ENCODE measurements at regions not wholly inside any gene's neighbourhood (a gene's known extent, or its start where the extent isn't known, plus 50 kb on each side); places are given as distances from the start of the nearest gene placed in this dataset.
"Not testable (repeated sequence)": the region's sequence is repeated elsewhere in the genome, so short reads cannot be mapped to it uniquely, and the experiment has no call there.

DNA sequence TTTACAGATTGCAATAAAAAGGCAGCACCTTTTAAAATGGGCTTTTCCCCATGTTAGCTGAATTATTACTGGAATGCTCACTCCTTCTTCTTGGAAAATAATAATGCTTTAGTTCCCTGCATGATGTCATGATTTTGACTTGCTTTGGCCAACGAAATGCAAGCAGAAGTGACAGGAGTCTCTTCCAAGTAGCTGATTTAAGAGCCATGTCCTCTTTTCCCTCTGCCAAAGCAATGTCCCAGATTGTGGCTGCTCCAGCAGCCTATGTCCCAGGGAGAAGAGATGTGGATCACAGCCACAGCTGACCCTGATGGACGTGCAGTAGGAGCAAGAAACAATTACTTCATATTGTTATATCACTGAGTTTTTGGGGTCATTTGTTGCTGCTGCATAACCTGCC is 246.6 kb downstream of the HAPSTR1 start:
- intact Hi-C loops (cut with micrococcal nuclease) = no loop called here

DNA sequence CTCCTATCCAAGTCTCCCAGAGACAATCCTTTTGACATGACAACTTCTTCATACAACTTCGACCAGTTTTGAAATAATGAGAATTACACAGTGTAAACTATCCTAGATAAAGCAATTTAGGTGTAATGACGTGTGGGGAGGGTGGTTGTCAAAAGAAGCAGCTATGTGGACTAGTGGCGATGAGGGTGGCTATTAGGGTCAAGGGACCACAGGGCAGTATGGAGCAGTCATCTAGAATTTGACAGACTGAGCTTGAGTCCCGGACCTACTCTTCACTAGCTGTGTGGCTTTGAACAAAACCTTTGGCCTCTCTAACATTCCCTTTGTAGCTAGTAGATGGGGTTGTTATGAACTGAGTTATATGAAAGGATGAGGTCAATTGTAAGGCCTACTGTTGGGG is 247.1 kb downstream of the HAPSTR1 start:
- intact Hi-C loops (cut with micrococcal nuclease) = no loop called here

DNA sequence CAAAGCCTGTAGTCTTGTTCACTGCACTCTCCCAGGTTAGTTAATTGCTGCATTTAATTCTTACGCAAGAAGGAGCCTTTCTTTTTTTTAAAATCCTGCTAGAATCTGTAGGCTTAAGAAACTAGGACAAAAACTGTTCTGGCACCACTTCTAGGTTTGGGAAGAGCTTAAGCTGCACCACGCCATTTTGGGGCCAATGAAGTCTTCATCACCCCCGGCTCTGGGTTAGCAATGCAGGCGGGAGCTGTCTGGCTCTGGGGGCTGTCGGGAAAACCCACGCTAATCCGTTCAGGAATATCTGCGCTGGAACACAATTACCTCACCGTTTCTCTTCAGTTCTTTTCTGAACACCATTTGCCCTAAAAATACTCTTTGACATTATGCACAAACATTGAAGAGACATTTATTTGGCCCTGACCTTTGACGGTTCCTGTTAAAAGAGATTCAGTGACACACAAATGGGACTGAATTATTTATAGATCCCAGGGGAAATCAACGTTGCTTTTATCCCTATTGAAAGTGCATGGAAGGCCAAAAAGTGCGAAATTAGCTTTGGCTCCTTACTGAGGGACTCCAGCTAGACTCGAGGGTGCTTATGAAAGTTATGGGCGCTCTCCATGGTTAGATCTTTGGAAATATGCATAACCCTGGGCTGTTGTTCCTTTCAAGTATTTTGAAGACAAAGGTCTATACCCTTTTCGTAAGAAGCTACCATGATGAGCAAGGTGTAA is 249.2 kb downstream of the HAPSTR1 start:
- intact Hi-C loops (cut with micrococcal nuclease) = no loop called here

DNA sequence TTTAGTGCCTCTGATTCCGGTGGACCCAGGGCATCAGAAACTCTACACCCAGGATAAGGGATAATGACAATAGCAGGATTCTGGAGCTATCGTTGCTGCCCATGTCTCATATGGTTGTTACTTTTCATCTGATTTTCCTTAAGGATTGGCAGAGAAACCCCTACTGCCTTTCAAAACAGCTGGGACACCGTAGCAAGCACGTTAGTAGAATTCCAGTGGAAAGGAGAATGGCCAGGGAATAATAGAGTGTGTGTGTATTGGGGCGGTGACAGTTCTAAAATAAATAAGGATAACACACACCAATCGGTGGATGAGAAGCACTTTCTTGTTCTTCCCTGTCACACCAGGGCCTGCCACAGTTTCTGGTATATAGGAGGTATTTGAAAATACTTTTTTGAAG is 251.8 kb downstream of the HAPSTR1 start:
- intact Hi-C loops (cut with micrococcal nuclease) = no loop called here

DNA sequence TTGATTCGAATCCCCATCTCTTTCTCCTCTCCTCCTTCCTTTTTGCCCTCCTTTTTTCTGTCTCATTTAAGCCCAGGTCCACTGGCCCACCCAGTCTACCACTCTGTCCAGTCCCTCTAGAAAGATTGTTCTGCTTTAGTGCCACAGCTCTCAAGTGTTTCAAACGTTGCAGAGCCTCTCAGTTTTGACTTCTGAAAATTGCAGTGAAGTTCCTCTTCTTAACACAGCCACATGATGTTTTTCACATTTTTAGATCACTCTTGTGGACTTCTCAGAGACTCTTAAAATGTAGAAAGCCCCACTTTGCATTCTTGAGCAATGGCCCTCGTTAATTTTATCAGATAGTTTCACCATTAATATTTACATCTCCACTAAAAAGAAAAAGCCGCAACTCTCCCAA is 253.1 kb downstream of the HAPSTR1 start:
- intact Hi-C loops (cut with micrococcal nuclease) = no loop called here

DNA sequence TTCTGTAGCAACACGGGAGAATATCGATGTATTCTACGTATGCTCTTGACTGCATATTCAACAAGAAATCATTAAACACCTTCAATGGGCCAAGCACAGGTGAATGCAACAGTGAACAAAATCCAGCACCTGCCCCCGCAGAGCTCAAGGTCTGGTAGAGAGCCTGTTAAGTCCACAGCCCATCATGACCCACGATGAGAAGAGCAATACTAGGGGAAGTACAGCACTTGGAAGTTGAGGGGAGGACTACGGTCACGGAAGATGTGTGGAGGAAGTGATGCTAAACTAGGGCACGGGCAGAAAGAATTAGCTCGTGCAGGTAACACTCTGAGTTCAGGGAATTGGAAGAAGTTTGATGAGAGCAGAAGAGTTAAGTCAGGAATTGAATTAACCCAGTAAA is 253.6 kb downstream of the HAPSTR1 start:
- intact Hi-C loops (cut with micrococcal nuclease) = no loop called here

DNA sequence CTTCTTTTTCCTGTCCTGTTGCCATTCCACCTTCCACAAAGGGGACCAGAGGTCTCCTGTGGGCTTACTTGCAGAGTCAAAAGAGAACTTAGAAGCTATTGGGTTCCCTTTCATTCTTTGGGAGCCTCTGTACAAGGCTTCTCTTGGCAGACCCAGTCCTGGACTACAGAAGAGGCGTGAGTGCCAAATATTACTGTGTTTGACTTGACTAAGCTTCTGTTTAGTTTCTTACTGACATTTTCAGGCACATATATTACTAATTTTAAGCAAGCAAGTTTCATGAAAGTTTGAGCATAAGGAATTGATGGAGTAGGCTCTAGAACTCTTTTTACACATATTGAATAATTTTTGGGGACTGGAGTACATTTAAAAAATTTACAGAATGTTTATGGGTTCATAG is 254.4 kb downstream of the HAPSTR1 start:
- intact Hi-C loops (cut with micrococcal nuclease) = no loop called here

DNA sequence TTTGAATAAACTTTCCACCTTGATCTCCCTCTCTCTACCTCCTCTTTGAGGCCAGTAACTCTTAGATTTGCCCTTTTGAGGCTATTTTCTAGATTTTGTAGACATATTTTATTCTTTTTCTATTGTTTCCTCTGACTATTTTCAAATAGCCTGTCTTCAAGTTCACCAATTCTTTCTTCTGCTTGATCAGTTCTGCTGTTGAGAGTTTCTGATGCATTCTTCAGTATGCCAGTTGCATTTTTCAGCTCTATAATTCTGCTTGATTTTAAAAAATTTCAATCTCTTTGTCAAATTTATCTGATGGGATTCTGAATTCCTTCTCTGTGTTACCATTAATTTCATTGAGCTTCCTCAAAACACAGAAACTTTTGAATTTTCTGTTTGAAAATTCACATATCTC is 257.5 kb downstream of the HAPSTR1 start:
- intact Hi-C loops (cut with micrococcal nuclease) = no loop called here

DNA sequence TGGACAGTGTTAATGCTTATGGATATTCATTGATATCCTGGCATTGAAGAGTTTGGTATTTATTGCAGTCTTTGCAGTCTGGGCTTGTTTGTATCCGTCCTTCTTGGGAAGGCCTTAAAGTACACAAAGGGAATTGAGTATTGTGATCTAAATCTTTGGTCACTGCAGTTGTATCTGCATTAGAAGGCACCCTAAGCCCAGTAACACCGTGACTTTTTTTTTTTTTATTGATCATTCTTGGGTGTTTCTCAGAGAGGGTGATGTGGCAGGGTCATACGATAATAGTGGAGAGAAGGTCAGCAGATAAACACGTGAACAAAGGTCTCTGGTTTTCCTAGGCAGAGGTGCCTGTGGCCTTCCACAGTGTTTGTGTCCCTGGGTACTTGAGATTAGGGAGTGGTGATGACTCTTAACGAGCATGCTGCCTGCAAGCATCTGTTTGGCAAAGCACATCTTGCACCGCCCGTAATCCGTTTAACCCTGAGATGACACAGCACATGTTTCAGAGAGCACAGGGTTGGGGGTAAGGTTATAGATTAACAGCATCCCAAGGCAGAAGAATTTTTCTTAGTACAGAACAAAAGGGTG is 258.0 kb downstream of the HAPSTR1 start:
- intact Hi-C loops (cut with micrococcal nuclease) = not testable (repeated sequence)

DNA sequence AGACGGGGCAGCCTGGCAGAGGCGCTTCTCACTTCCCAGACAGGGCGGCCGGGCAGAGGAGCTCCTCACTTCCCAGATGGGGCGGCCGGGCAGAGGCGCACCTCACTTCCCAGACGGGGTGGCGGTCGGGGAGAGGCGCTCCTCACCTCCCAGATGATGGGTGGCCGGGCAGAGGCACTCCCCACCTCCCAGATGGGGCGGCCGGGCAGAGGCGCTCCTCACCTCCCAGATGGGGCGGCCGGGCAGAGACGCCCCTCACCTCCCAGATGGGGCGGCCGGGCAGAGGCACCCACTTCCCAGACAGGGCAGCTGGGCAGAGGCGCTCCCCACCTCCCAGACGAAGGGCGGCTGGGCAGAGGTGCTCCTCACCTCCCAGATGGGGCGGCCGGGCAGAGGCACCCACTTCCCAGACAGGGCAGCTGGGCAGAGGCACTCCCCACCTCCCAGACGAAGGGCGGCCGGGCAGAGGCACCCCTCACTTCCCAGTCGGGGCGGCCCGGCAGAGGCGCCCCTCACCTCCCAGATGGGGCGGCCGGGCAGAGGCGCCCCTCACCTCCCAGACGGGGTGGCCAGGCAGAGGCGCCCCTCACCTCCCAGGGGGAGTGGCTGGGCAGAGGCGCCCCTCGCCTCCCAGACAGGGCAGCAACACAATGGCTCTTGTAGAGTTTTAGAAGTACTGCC is 258.8 kb downstream of the HAPSTR1 start:
- intact Hi-C loops (cut with micrococcal nuclease) = not testable (repeated sequence)

DNA sequence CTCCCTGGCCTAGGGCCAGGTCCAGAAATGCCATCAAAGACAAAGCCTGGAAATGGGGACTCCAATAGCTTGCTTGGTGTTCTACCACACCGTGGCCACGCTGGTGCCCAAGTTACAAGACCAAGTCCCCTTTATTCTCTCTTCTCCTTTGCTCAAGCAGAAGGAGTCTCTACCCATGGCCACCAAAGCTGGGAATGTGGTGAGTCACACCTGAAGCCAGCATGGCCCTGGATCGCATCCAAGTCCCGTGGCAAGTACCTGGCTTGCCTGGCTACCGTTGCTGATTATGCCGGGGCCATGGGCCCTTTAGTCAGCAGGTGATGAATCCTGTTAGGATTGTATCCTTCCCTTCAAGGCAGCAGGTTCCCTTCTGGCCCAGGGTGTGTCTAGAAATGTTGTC is 260.0 kb downstream of the HAPSTR1 start:
- intact Hi-C loops (cut with micrococcal nuclease) = no loop called here

DNA sequence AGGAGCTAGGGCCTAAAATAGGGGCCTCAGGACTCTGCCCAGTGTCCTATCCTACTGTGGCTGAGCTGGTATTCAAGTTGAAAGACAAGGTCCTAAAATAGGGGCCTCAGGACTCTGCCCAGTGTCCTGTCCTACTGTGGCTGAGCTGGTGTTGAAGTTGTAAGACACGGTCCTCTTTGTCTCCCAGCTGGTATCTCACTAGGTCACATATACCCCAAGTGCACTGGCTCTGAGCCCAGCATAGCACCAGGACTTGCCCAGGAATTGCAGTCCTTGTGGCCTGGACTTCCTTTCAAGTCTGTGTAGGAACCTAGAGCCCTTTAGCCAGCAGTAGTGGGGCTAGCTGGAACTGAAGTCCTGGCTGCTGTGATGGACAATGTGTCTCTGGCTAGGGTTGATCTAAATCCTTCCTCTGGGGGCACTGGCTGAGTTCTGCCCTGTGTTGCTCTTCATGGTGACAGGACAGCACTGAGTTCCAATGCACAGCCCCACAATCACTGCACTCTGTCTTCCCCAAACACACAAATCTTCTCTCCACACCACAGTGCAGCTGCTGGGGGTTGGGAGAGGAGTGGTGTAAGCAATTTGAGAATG is 260.5 kb downstream of the HAPSTR1 start:
- intact Hi-C loops (cut with micrococcal nuclease) = no loop called here

DNA sequence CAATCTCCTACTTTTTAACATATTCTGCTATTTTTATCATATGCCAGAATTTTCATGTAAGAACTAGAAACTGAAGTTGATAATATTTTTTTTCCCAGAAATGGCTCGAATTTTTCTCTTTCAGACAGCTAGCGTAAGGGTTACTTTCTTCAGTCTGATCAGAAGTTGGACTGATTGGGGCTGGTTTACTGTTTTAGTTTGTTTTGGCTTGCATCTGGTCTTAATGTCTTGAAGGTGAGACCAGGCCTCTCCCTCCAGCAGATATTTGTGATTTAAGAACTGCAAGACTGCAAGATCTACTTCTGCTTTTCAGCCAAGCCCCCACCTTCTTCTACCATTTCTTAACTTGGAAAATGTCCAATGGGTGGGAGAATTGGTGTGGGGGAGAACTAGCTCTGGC is 266.4 kb downstream of the HAPSTR1 start:
- intact Hi-C loops (cut with micrococcal nuclease) = no loop called here

DNA sequence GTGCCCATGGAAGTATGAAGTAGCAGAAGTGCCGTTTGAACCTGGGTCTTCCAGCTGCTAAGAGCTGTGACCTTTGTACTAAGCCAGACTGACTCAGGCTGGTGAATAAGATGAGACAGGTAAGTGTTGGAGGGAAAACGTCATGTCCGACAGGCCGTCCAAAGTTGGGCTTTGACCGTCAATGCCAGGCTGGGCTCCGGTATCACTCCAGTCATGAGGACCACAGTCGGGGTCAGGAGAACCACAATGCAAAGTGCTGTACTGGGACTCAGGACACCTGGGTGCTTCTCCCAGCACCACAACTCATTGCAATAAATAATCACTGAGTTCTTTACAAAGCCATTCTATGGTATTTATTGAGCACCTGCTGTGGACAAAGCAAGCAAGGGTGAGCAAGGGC is 268.6 kb downstream of the HAPSTR1 start:
- intact Hi-C loops (cut with micrococcal nuclease) = no loop called here

DNA sequence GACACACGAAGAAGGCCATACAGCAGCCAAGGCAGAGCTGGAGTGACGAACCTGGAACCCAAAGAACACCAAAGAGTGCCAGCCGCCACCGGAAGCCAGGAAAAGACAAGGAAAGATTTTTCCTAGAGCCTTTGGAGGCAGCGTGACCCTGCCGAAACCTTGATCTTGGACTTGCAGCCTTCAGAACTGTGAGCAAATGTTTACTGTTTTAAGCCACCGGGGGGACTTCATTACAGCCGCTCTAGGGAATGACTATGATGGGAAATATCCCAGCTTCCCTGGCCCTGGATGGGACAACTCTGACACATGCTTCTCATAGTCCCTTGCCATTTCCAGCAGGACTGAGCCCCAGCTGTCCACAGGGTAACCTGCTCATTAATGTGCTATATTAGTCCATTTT is 270.6 kb downstream of the HAPSTR1 start:
- intact Hi-C loops (cut with micrococcal nuclease) = no loop called here

DNA sequence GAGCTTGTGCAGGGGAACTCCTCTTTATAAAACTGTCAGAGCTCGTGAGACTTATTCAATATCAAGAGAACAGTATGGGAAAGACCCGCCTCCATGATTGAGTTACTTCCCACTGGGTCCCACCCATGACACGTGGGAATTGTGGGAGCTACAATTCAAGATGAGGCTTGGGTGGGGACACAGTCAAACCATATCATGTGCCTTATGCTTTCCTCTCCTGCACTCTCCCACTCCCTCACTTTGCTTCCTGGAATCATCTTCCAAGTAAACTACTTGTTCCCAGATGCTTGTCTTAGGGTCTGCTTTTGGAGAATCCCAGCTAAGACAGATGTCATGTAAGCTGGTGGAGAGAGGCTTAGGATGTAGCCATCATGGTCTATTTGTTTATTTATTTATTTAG is 271.2 kb downstream of the HAPSTR1 start:
- intact Hi-C loops (cut with micrococcal nuclease) = no loop called here

DNA sequence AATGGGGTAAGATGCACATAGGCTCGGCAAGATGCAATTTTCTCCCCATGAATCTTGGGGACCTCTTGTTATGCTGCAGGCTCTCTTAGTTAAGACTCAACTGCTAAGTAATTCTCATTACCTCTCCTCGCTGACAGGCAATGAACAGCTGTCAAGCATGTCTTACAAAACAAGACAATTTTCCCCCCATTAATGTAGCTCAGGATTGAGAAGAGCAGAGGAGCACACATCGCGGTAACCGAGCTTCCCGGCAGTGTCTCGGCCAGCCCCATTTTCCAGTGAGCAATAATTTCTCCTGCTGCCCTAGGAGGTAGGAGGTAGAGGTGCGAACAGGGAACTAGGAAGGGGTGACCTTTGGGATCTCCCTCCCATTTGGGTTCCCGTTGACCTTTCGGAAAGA is 272.1 kb downstream of the HAPSTR1 start:
- intact Hi-C loops (cut with micrococcal nuclease) = no loop called here

DNA sequence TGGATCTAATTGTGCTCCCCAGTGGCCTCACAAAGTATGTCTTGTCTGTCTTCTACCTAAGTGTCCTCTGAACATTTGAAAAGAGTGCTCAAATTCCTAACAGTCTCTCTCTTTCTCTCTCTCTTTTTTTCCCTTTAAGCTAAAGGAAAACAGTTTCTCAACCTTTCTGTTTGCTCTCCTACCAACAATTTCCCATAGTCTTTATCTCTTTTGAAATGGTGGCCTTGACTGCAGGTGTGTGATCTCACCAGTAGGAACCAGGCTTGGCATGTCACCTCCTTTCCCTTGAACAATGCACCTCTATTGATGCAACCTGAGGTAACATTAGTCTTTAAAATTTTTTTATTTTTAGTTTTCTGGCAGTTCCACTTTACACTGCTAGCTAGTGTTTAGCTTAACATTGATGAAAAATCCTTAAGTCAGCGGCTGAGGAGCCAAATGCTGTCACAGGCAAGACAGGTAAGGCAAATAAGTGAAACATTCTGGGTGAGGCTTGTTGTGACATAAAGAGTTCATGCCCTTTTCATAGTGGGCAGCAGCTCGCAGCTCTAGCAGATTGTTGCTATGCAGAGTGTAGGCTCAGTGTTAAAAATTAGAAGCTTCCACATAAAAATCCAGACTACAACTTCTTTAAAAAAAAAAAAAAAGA is 273.4 kb downstream of the HAPSTR1 start:
- intact Hi-C loops (cut with micrococcal nuclease) = no loop called here

DNA sequence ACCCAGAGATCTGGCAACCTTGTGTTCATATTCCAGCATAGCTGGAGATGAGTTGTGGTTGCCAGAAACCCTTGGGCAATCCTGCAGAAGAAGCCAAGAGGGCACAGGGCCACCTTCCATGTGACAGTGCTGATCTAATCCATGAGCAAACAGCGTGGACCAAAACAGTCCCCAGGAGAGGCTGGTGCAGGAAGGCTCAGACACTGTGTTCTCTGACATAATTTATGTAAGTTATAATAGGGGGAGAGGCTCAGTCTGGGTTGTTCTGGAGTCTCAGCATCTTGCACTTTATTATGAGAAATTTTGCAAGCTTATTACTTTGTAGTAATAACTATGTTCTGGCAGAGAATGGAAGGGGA is 273.9 kb downstream of the HAPSTR1 start:
- intact Hi-C loops (cut with micrococcal nuclease) = no loop called here

DNA sequence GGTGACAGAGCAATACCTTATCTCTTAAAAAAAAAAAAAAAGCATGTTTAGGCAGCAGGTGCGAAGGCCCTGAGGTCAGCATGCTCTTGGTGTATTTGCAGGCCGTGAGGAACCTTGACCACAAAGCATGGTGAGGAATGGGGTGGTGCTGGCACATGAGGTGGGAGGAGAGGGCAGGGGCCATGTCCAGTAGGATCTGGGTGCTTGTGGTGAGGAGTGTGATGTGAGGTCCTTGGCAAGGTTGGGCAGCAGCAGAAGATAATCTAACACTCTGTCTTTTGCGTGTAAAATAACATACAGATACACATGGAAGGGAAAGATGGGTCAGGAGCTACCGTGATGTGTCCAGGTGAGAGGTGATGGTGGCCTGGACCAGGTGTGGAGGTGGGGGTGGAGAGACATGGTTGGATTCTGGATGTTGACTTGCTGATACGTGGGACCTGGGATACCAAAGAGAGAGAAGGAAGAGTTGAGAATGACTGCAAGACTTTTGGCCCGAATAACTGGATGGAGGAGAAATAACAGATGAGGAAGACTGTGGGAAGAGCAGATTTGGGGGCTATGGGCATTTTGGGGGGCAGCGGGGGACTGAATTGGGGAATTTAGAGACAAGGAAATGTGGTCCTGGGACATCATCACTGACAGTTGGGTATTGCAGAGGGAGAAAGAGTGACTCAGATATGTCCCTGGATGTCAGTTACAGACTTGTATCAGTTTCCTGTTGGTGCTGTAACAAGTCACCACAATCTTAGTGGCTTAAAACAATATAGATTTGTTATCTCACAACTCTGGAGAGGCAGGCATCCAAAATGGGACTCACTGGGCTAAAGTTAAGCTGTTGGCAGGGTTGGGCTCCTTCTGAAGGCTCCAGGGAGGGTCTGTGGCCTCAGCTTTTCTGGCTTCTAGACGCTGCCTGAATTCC is 274.9 kb downstream of the HAPSTR1 start:
- intact Hi-C loops (cut with micrococcal nuclease) = no loop called here

DNA sequence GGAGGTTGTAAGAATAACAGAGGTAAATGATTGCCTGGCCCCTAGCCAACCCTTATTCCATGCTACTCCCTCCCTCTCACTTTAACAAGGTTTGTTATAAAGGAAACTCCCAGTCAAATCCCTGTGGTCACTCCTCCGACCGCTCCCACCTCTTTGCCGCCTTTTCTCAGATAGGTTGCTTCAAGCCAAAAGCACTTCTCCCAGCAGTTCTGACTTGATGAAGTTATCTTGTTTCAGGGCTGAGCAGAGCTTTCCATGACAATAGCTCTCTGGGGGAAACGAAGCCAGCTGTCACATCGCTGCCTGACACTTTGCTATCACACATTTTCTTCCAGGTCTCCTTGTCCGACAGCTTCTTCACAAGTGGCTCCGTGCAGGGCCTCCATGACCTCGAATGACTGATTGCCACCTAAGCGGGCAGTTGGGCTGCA is 278.6 kb downstream of the HAPSTR1 start:
- intact Hi-C loops (cut with micrococcal nuclease) = no loop called here
